GM23338 (cell line): ENCODE measurements at regions not wholly inside any gene's neighbourhood (a gene's known extent, or its start where the extent isn't known, plus 50 kb on each side); places are given as distances from the start of the nearest gene placed in this dataset.

Source experiments
- CREB1 ChIP-seq: fragments of 250-450 bp; sonication (Bioruptor Pico); IDR thresholded peaks from 2 replicates; pipeline ENCODE4 v1.5.0; 2020; ENCODE audit warnings: low read depth, mild to moderate bottlenecking, moderate library complexity
- CTCF ChIP-seq, 2 experiments: fragments of 200-600 bp in 1 of 2; sonication (generic) in 1 of 2; conservative IDR thresholded peaks; 2 replicates each; pipeline versions ENCODE4 v1.5.1 to v1.6.1; 2016 to 2017; ENCODE audit warnings: antibody characterized with exemption in 2 of 2, low read depth in 2 of 2, mild to moderate bottlenecking in 2 of 2, moderate library complexity in 1 of 2
- EZH2 ChIP-seq: fragments of 200-600 bp; sonication (generic); IDR thresholded peaks from one replicate; pipeline ENCODE4 v1.8.0; 2017; ENCODE audit warnings: antibody characterized with exemption, mild to moderate bottlenecking, low read depth; ENCODE audit not compliant: unreplicated experiment
- POLR2AphosphoS5 ChIP-seq: IDR thresholded peaks from 2 replicates; pipeline ENCODE4 v1.6.1; 2016; ENCODE audit warnings: antibody characterized with exemption, low read depth

DNA sequence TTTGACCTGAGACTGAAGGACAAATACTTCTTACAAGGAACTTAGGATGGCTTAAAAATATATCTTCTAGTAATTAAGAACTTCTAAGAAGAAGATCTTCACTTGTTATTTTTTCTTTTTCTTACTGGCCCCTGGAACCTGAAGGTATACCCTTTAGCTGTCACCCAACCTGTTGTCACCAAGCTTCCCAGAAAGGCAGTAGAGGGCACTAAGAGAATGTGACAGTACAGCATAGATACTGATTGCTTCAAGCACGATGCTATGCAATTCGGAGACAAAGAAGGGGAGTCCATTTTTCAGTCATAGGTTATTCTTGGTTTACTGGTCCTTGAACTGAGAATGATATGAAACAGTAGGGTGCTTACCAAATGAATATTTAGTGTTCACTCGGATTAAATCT, 208.3 kb upstream of the PCDH9 start:
- TF ChIP-seq CTCF (conservative IDR thresholded peaks at IDR 0.05; ENCODE audit: low read depth in 2 of 2) (peak; percentile 29 to 78; a peak in 3 of 4 replicates), EZH2 (no peak), CREB1 (CRISPR knock-in tag) (no peak), POLR2AphosphoS5 (no peak)
